ENCODE measurements at regions not wholly inside any gene's neighbourhood (a gene's known extent, or its start where the extent isn't known, plus 50 kb on each side); places are given as distances from the start of the nearest gene placed in this dataset.

DNA sequence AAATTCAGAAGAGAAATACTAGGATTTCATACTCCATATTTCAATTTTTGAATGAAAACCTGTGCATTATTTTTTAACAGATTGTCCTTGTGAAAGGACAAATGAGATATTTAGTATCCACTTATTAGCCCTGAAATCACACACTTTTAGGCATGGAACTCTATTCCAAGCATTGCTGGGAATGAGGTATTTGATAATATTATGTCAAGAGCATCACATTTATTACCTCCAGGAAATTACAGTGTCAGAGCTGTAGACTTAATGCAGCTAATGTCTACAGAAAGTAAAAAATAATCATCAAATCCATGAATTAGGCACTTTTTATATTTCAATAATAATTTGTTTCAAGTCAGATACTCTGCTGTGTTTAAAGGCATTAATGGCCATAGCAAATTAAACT is 753.8 kb downstream of the REEP3 start:
- TF ChIP-seq, protein P1, sequence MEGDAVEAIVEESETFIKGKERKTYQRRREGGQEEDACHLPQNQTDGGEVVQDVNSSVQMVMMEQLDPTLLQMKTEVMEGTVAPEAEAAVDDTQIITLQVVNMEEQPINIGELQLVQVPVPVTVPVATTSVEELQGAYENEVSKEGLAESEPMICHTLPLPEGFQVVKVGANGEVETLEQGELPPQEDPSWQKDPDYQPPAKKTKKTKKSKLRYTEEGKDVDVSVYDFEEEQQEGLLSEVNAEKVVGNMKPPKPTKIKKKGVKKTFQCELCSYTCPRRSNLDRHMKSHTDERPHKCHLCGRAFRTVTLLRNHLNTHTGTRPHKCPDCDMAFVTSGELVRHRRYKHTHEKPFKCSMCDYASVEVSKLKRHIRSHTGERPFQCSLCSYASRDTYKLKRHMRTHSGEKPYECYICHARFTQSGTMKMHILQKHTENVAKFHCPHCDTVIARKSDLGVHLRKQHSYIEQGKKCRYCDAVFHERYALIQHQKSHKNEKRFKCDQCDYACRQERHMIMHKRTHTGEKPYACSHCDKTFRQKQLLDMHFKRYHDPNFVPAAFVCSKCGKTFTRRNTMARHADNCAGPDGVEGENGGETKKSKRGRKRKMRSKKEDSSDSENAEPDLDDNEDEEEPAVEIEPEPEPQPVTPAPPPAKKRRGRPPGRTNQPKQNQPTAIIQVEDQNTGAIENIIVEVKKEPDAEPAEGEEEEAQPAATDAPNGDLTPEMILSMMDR (IDR thresholded peaks at IDR 0.05; ENCODE audit: low read depth, low read length), result no peak
- H3K27ac ChIP-seq, result no peak overlapping the region

GRCh38 chr10:64275774-64276173 is 754.6 kb downstream of the REEP3 start:
- no peak for DNase-seq
- H3K27ac ChIP-seq, result no peak overlapping the region
- no peaks in the 10 kb centered on the region for H3K9me3 ChIP-seq (ENCODE audit: severe bottlenecking)
- TF ChIP-seq, protein P1 (IDR thresholded peaks at IDR 0.05; ENCODE audit: low read depth, low read length), result no peak
- H3K4me3 ChIP-seq (ENCODE audit: low read depth, low read length), result no peak overlapping the region
- H3K36me3 ChIP-seq, result no peaks in the 10 kb centered on the region
- H3K27me3 ChIP-seq (ENCODE audit: insufficient read depth, low read depth, severe bottlenecking), result no peaks in the 10 kb centered on the region

More for the DNA sequence above, 753.8 kb downstream of the REEP3 start:
- H3K4me3 ChIP-seq (ENCODE audit: low read depth, low read length), result no peak overlapping the region
- H3K36me3 ChIP-seq, result no peaks in the 10 kb centered on the region
- DNase-seq, result no peak
- no peaks in the 10 kb centered on the region for H3K9me3 ChIP-seq (ENCODE audit: severe bottlenecking)
- H3K27me3 ChIP-seq (ENCODE audit: insufficient read depth, low read depth, severe bottlenecking), result no peaks in the 10 kb centered on the region

DNA sequence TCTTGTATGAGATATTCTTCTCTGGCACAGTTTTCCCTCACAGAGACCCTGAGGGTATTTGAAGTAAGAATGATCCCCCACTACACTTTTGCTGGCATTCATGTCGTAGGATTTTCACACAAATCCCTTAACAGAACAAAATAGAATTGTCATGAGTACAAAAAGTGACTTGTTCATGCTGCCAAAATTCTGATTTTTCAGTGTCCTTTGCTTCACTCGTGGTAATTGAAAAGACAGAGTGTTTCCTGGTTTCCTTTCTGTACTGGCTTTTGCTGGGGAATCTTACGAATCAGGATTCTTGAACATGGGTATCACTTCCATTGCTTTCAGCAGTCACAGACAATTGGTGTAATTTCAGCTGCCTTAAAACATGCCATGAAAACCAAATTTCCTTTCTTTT is 756.3 kb downstream of the REEP3 start:
- Histone ChIP-seq H3K9me3 (ENCODE audit: severe bottlenecking) (no peaks in the 10 kb centered on the region), H3K36me3 (no peaks in the 10 kb centered on the region), H3K27ac (no peak overlapping the region), H3K4me3 (ENCODE audit: low read depth, low read length) (no peak overlapping the region), H3K27me3 (ENCODE audit: insufficient read depth, low read depth, severe bottlenecking) (no peaks in the 10 kb centered on the region)
- DNase-seq, result no peak
- TF ChIP-seq, protein P1 (IDR thresholded peaks at IDR 0.05; ENCODE audit: low read depth, low read length), result no peak

DNA sequence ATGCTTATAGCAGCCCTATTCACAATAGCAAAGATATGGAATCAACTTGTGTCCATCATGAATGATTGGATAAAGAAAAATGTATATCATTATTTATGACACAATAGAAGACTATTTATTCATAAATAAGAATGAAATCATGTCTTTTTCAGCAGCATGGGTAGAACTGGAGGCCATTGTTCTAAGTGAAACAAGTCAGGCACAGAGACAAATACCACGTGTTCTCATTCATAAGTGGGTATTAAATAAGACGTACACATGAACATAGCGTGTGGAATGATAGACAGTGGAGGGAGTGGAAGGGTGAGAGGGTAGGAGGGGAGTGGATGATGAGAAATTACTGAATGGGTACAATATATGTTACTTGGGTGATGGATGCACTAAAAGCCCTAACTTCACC is 762.4 kb downstream of the REEP3 start:
- DNase-seq, result no peak
- Histone ChIP-seq H3K27ac (no peak overlapping the region), H3K36me3 (no peaks in the 10 kb centered on the region), H3K27me3 (ENCODE audit: insufficient read depth, low read depth, severe bottlenecking) (no peaks in the 10 kb centered on the region), H3K9me3 (ENCODE audit: severe bottlenecking) (no peaks in the 10 kb centered on the region), H3K4me3 (ENCODE audit: low read depth, low read length) (no peak overlapping the region)
- TF ChIP-seq, protein P1 (IDR thresholded peaks at IDR 0.05; ENCODE audit: low read depth, low read length), result no peak

GRCh38 chr10:64286533-64286932 is 765.3 kb downstream of the REEP3 start:
- Histone ChIP-seq H3K36me3 (no peaks in the 10 kb centered on the region), H3K27me3 (ENCODE audit: insufficient read depth, low read depth, severe bottlenecking) (no peaks in the 10 kb centered on the region), H3K4me3 (ENCODE audit: low read depth, low read length) (no peak overlapping the region), H3K9me3 (ENCODE audit: severe bottlenecking) (no peaks in the 10 kb centered on the region), H3K27ac (no peak overlapping the region)
- no peak for DNase-seq
- TF ChIP-seq, protein P1 (IDR thresholded peaks at IDR 0.05; ENCODE audit: low read depth, low read length), result no peak

- no peak for DNase-seq
- H3K4me3 ChIP-seq (ENCODE audit: low read depth, low read length), result no peak overlapping the region
- H3K36me3 ChIP-seq, result no peaks in the 10 kb centered on the region
- no peak overlapping the region for H3K27ac ChIP-seq
- TF ChIP-seq, protein P1 (IDR thresholded peaks at IDR 0.05; ENCODE audit: low read depth, low read length), result no peak
- no peaks in the 10 kb centered on the region for H3K27me3 ChIP-seq (ENCODE audit: insufficient read depth, low read depth, severe bottlenecking)
- H3K9me3 ChIP-seq (ENCODE audit: severe bottlenecking), result no peaks in the 10 kb centered on the region
Observed at GRCh38 chr10:64288404-64288803, 767.2 kb downstream of the REEP3 start.
